HFFc6 (cell line): ENCODE measurements at regions not wholly inside any gene's neighbourhood (a gene's known extent, or its start where the extent isn't known, plus 50 kb on each side); places are given as distances from the start of the nearest gene placed in this dataset.

ENCODE experiments used
- DNase-seq: peaks from one replicate; pipeline ENCODE4 v3.0.0-alpha.2; 2018
- H3K27ac Mint-ChIP-seq: 2 replicates; pipeline ENCODE4 v1.8.0; 2020; ENCODE audit warnings: mild to moderate bottlenecking, mixed read lengths
- H3K27me3 Mint-ChIP-seq: 2 replicates; pipeline ENCODE4 v1.8.0; 2021; ENCODE audit warnings: mild to moderate bottlenecking, moderate library complexity, mixed read lengths; ENCODE audit not compliant: insufficient read depth
- H3K36me3 Mint-ChIP-seq: 2 replicates; pipeline ENCODE4 v1.8.0; 2021; ENCODE audit warnings: low read depth, mixed read lengths
- H3K4me1 Mint-ChIP-seq: 2 replicates; pipeline ENCODE4 v1.8.0; 2020; ENCODE audit warnings: low read depth, mixed read lengths
- H3K4me3 Mint-ChIP-seq: 2 replicates; pipeline ENCODE4 v1.8.0; 2020; ENCODE audit warnings: mild to moderate bottlenecking, moderate library complexity, mixed read lengths
- H3K9me3 Mint-ChIP-seq: 2 replicates; pipeline ENCODE4 v1.8.0; 2020; ENCODE audit warnings: mild to moderate bottlenecking, mixed read lengths
- TF ChIP-seq, protein P1 (sequence below): fragments of 200-600 bp; sonication (generic); IDR thresholded peaks from 2 replicates; pipeline ENCODE4 v1.5.0; 2021; ENCODE audit warnings: antibody characterized with exemption, mild to moderate bottlenecking

DNA sequence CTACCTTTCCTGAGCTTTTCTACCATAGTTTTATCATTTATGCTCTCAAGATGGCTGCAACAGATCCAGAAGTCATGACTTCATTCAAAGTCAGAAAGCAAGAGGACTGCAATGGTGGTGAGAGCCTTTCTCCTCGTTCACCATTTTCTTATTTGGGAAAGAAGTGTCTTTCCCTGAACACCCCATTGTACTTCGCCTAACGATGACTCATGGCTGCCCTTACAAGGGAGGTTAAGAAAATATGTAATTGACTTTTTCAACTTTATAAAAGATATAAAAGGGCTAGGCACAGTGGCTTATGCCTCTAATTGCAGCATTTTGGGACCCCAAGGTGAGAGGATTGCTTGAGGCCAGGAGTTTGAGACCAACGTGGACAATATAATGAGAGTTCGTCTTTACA, 541.7 kb downstream of the METTL15 start:
- Mint-ChIP-seq H3K27me3 (peaks cover 2% of the 10 kb centered on the region; the same call in 1 of the 2 replicates), H3K36me3 (peaks cover 25% of the 10 kb centered on the region), H3K4me3 (no peak overlapping the region), H3K4me1 (peaks cover 27% of the 10 kb centered on the region; the same call in 1 of the 2 replicates), H3K9me3 (peaks cover 12% of the 10 kb centered on the region), H3K27ac (no peak overlapping the region)
- DNase-seq: no peak
- TF ChIP-seq, protein P1, sequence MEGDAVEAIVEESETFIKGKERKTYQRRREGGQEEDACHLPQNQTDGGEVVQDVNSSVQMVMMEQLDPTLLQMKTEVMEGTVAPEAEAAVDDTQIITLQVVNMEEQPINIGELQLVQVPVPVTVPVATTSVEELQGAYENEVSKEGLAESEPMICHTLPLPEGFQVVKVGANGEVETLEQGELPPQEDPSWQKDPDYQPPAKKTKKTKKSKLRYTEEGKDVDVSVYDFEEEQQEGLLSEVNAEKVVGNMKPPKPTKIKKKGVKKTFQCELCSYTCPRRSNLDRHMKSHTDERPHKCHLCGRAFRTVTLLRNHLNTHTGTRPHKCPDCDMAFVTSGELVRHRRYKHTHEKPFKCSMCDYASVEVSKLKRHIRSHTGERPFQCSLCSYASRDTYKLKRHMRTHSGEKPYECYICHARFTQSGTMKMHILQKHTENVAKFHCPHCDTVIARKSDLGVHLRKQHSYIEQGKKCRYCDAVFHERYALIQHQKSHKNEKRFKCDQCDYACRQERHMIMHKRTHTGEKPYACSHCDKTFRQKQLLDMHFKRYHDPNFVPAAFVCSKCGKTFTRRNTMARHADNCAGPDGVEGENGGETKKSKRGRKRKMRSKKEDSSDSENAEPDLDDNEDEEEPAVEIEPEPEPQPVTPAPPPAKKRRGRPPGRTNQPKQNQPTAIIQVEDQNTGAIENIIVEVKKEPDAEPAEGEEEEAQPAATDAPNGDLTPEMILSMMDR: no peak

DNA sequence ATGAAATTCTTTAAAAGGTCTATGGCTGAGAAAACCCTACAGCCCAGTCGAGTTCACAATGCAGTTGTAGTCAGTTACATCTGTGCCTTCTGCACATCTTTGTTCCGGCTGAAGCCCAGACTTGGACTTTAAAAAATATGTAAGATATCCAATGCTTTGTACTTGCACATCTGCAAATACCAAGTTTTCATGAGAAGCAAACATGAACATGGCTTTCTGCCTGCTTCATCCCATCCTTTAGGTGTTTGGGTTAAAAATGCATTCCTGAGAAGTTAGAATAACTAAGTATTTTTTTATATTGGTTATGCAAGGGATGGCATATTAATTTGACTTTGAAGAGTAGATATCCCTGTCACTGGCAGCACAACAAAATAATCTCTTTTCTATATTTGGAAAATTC, 528.4 kb downstream of the METTL15 start:
- H3K9me3 Mint-ChIP-seq: no peaks in the 10 kb centered on the region; the same call in 1 of the 2 replicates
- H3K4me3 Mint-ChIP-seq: no peak overlapping the region
- DNase-seq: no peak
- H3K36me3 Mint-ChIP-seq: no peaks in the 10 kb centered on the region
- TF ChIP-seq, protein P1: no peak
- no peak overlapping the region for H3K27ac Mint-ChIP-seq
- H3K27me3 Mint-ChIP-seq: peaks cover 6% of the 10 kb centered on the region; the same call in 1 of the 2 replicates
- peaks cover 52% of the 10 kb centered on the region for H3K4me1 Mint-ChIP-seq

DNA sequence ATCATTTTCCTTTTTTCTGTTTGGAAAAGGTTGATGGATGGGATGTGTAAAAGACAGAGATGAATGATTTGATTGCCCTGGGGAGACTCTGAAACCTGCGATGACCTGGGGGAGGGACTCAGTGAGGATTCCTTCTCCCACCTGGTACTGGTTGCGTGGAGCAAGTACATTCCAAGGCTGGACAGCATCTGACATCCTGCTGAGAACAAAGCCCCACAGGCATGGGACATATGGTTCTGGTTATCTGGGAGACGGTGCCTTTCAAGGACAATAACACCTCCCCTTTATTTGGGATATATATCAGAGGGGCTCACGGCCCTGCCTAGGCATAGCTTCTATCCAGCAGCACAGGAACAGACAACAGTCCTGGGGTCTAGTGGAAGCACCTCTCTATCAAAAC, 527.8 kb downstream of the METTL15 start:
- no peaks in the 10 kb centered on the region; the same call in 1 of the 2 replicates for H3K9me3 Mint-ChIP-seq
- H3K27me3 Mint-ChIP-seq: peaks cover 6% of the 10 kb centered on the region; the same call in 1 of the 2 replicates
- H3K27ac Mint-ChIP-seq: no peak overlapping the region
- TF ChIP-seq, protein P1: no peak
- peaks cover 57% of the 10 kb centered on the region for H3K4me1 Mint-ChIP-seq
- no peaks in the 10 kb centered on the region for H3K36me3 Mint-ChIP-seq
- DNase-seq: no peak
- H3K4me3 Mint-ChIP-seq: no peak overlapping the region

DNA sequence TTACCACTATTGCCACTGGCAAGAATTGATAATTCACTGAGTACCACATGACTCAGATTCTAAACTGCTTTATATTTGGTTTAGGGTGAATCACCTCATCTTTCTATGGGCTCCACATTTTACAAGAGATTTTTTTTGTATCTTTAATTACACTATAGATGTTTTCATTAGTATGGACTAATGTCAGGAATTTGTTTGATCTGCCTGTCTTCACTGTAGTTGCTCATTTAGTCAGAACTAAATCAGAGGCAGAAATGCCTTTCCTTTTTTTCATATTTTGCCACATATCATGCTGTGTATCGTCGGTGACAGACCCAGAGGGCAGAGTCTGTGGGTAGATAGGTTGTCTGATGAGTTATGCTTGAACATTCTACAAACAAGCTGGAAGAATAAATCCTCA, 524.1 kb downstream of the METTL15 start:
- H3K9me3 Mint-ChIP-seq: no peaks in the 10 kb centered on the region
- peaks cover 68% of the 10 kb centered on the region for H3K4me1 Mint-ChIP-seq
- H3K27me3 Mint-ChIP-seq: peaks cover 4% of the 10 kb centered on the region
- H3K4me3 Mint-ChIP-seq: peak overlapping the region; percentile 4; the same call in 1 of the 2 replicates
- peak overlapping the region; percentile 27 for H3K27ac Mint-ChIP-seq
- TF ChIP-seq, protein P1: no peak
- no peaks in the 10 kb centered on the region; the same call in 1 of the 2 replicates for H3K36me3 Mint-ChIP-seq
- peak; percentile 59 for DNase-seq

DNA sequence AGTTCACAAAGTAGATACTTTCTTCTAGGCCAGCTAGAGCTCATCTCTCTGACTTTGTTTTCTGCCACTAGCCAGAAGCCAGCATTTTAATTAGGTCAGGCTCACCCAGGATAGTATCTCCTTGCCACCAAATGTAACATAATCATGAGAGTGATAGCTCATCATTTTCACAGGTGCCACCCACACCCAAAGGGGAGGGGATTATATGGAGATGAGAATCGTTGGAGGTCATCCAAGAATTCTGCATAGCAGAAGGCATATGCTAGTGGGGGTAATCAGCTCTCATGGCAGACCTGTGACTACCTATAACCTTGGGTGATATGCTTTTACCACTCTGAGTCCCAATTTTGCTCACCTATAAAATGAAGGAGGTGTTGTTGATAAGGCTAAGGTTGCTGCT, 523.0 kb downstream of the METTL15 start:
- no peak overlapping the region for H3K4me3 Mint-ChIP-seq
- H3K36me3 Mint-ChIP-seq: no peaks in the 10 kb centered on the region; the same call in 1 of the 2 replicates
- DNase-seq: no peak
- TF ChIP-seq, protein P1: no peak
- H3K27me3 Mint-ChIP-seq: no peaks in the 10 kb centered on the region; the same call in none of the 2 replicates
- H3K9me3 Mint-ChIP-seq: no peaks in the 10 kb centered on the region
- H3K27ac Mint-ChIP-seq: no peak overlapping the region
- H3K4me1 Mint-ChIP-seq: peaks cover 62% of the 10 kb centered on the region
